GM12878 (cell line): ENCODE measurements at regions not wholly inside any gene's neighbourhood (a gene's known extent, or its start where the extent isn't known, plus 50 kb on each side); places are given as distances from the start of the nearest gene placed in this dataset.
A peak's percentile ranks its signal among the peaks of the same experiment; 100 is the strongest.
"Not testable (repeated sequence)": the region's sequence is repeated elsewhere in the genome, so short reads cannot be mapped to it uniquely, and the experiment has no call there.

Experiments
- ATAC-seq: fragments of 200-7000 bp; cut with Tn5 transposase; 3 replicates; pipeline ENCODE4 v1.9.1; 2020; ENCODE audit warnings: mild to moderate bottlenecking, moderate library complexity
- BruUV-seq: library from RNA; stranded (reverse); fragments of 400-500 nt; replicated peaks from 2 replicates; lab custom pipeline; 2021; lab: Mats Ljungman, UMichigan
- CTCF ChIA-PET: fragments of 300-600 bp; sonication (Branson Sonifier 250); formaldehyde crosslinking; extraction: SDS; loops from one replicate; lab custom pipeline; 2021; ENCODE audit warnings: inconsistent platforms; lab: Yijun Ruan, JAX
- POLR2A ChIA-PET: fragments of 350-600 bp; formaldehyde crosslinking; extraction: SDS; loops from one replicate; lab custom pipeline; 2021; ENCODE audit warnings: inconsistent platforms; lab: Charles Lee
- RAD21 ChIA-PET: fragments of 300-600 bp; sonication (Branson Sonifier 250); formaldehyde crosslinking; loops from one replicate; lab custom pipeline; 2023; ENCODE audit warnings: antibody characterized with exemption; ENCODE audit not compliant: unreplicated experiment; lab: Charles Lee
- SMC1A ChIA-PET: fragments of 300-600 bp; sonication (Branson Sonifier 250); formaldehyde crosslinking; loops from one replicate; lab custom pipeline; 2023; ENCODE audit not compliant: unreplicated experiment, uncharacterized antibody; lab: Charles Lee
- DNase-seq: peaks from one replicate; pipeline ENCODE4 v3.0.0-alpha.2; 2011; ENCODE audit warnings: low read depth, low spot score
- FAIRE-seq: peaks from 3 replicates; lab custom pipeline; 2011; peaks lifted over from hg19 to GRCh38; lab: Jason Lieb, UNC
- H2AFZ ChIP-seq: 2 replicates; pipeline ENCODE4 v1.6.0; 2011; ENCODE audit warnings: low read depth, low read length, control low read depth; ENCODE audit not compliant: control insufficient read depth
- H3K27ac ChIP-seq: 2 replicates; pipeline ENCODE4 v1.5.1; 2011; ENCODE audit warnings: control low read depth; ENCODE audit not compliant: control insufficient read depth, insufficient read depth
- H3K27me3 ChIP-seq, 2 experiments: replicated peaks in 1 of 2; 2 replicates each; pipeline versions ENCODE4 v1.6.0 to v1.6.1; 2011; ENCODE audit warnings: low read length in 1 of 2; ENCODE audit not compliant: control insufficient read depth in 2 of 2, insufficient read depth in 2 of 2
- H3K36me3 ChIP-seq, 2 experiments: 2 replicates each; pipeline ENCODE4 v1.5.1; 2011; ENCODE audit warnings: low read length in 1 of 2; ENCODE audit not compliant: control insufficient read depth in 2 of 2, insufficient read depth in 2 of 2
- H3K4me1 ChIP-seq: 2 replicates; pipeline ENCODE4 v1.6.1; 2011; ENCODE audit warnings: mild to moderate bottlenecking, low read length, moderate library complexity, mixed read lengths; ENCODE audit not compliant: control insufficient read depth, insufficient read depth
- H3K4me2 ChIP-seq: 2 replicates; pipeline ENCODE4 v1.6.0; 2011; ENCODE audit warnings: control low read depth; ENCODE audit not compliant: control insufficient read depth, insufficient read depth
- H3K4me3 ChIP-seq: fragments of 200-600 bp; sonication (generic); 2 replicates; pipeline ENCODE4 v1.5.1; 2016
- H3K79me2 ChIP-seq: 2 replicates; pipeline ENCODE4 v1.6.0; 2011; ENCODE audit warnings: low read length; ENCODE audit not compliant: control insufficient read depth, insufficient read depth
- H3K9ac ChIP-seq: 2 replicates; pipeline ENCODE4 v1.8.0; 2011; ENCODE audit warnings: low read length, control low read depth, mixed read lengths; ENCODE audit not compliant: control insufficient read depth, insufficient read depth
- H3K9me3 ChIP-seq: replicated peaks from 3 replicates; pipeline ENCODE4 v1.5.1; 2011; ENCODE audit warnings: mild to moderate bottlenecking, low read length; ENCODE audit not compliant: control insufficient read depth, insufficient read depth
- H4K20me1 ChIP-seq: 2 replicates; pipeline ENCODE4 v1.6.0; 2011; ENCODE audit not compliant: control insufficient read depth, insufficient read depth
- WGBS: methylation state at CpG from one replicate; pipeline ENCODE4 v1.1.6; 2016; ENCODE audit warnings: low lambda C conversion rate; ENCODE audit not compliant: insufficient replicate concordance, insufficient coverage; ENCODE audit errors: missing lambda C conversion rate; 5-methylcytosine and 5-hydroxymethylcytosine counted together
- in situ Hi-C: fragments of 300-500 bp; cut with MboI; formaldehyde crosslinking; loops from 9 replicates; pipeline ENCODE4 v1.14.3; 2018; ENCODE audit warnings: mixed read lengths
- intact Hi-C: fragments of 100-400 bp; cut with micrococcal nuclease; formaldehyde crosslinking; loops from one replicate; pipeline ENCODE4 v1.14.2; 2022; ENCODE audit not compliant: unreplicated experiment

DNA sequence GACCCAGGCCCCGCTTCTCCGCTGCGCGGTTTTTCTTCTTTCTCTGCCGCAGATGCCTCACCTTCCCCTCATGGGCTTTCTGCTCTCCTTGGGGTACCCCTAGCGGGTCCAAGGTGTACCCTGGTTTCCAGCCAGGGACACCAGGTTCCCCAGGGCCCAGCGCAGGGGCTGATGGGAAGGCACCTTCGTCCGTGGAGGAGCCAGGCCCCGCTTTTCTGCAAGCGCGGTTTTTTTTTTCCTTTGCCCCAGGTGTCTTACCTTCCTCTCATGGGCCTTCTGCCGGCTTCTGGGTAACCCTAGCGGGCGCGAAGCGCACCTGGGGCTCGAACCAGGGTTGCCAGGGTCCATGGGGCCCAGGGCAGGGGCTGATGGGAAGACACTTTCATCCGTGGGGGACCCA is 165.9 kb upstream of the ZNG1F start:
- DNase-seq, SMC1A ChIA-PET, H3K4me1 ChIP-seq, FAIRE-seq, H4K20me1 ChIP-seq, POLR2A ChIA-PET, in situ Hi-C loops, H3K36me3 ChIP-seq, intact Hi-C loops, RAD21 ChIA-PET, H3K9me3 ChIP-seq, ATAC-seq, CTCF ChIA-PET, H3K79me2 ChIP-seq, BruUV-seq, H3K27me3 ChIP-seq: not testable (repeated sequence)
- 0 out of 2 replicates have a peak overlapping the region, but pooled peaks have one; percentile 17 for H3K4me2 ChIP-seq
- H2AFZ ChIP-seq = peak overlapping the region; percentile 67
- peak overlapping the region; percentile 31; the same call in 1 of the 2 replicates for H3K4me3 ChIP-seq
- H3K27ac ChIP-seq = peak overlapping the region; percentile 55
- peak overlapping the region; percentile 39; the same call in 1 of the 2 replicates for H3K9ac ChIP-seq
- WGBS = 58% methylated on average over 12 of the region's 19 CpGs

- Histone ChIP-seq H3K27ac (peak overlapping the region; percentile 55), H3K4me2 (peak overlapping the region; percentile 60; the same call in 1 of the 2 replicates), H3K9ac (peak overlapping the region; percentile 60; the same call in 1 of the 2 replicates), H3K4me3 (peak overlapping the region; percentile 67; the same call in 1 of the 2 replicates), H2AFZ (peak overlapping the region; percentile 69)
- H3K9me3 ChIP-seq, H3K27me3 ChIP-seq, H3K36me3 ChIP-seq, SMC1A ChIA-PET, BruUV-seq, FAIRE-seq, H4K20me1 ChIP-seq, intact Hi-C loops, RAD21 ChIA-PET, in situ Hi-C loops, POLR2A ChIA-PET, H3K4me1 ChIP-seq, DNase-seq, H3K79me2 ChIP-seq, CTCF ChIA-PET: not testable (repeated sequence)
- peak; percentile 50 for ATAC-seq
- WGBS = 49% methylated on average over 26 of the region's 47 CpGs
Observed at GRCh38 chr9:41354060-41354934, 165.2 kb upstream of the ZNG1F start.

DNA sequence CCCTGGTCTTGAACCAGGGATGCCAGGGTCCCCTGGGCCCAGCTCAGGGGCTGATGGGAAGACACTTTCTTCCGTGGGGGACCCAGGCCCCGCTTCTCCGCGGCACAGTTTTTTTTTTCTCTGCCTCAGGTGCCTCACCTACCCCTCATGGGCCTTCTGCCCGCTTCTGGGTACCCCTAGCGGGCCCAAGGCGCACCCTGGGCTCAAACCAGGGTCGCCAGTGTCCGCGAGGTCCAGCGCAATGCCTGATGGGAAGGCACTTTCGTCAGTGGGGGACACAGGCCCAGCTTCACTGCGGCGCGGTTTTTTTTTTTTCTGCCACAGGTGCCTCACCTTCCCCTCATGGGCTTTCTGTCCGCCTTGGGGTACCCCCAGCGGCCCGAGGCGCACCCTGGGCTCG is 163.9 kb upstream of the ZNG1F start:
- 88% methylated on average over 16 of the region's 20 CpGs for WGBS
- DNase-seq, H3K79me2 ChIP-seq, H3K27me3 ChIP-seq, H3K9me3 ChIP-seq, H3K36me3 ChIP-seq, CTCF ChIA-PET, FAIRE-seq, H3K4me1 ChIP-seq, RAD21 ChIA-PET, H4K20me1 ChIP-seq, BruUV-seq, H2AFZ ChIP-seq, POLR2A ChIA-PET, ATAC-seq, H3K27ac ChIP-seq, H3K9ac ChIP-seq, SMC1A ChIA-PET, H3K4me2 ChIP-seq, H3K4me3 ChIP-seq, intact Hi-C loops, in situ Hi-C loops: not testable (repeated sequence)

GRCh38 chr9:41352390-41352789 is 163.3 kb upstream of the ZNG1F start:
- H3K27ac ChIP-seq, H3K4me1 ChIP-seq, H3K4me3 ChIP-seq, intact Hi-C loops, FAIRE-seq, BruUV-seq, H3K4me2 ChIP-seq, ATAC-seq, H4K20me1 ChIP-seq, H2AFZ ChIP-seq, CTCF ChIA-PET, DNase-seq, RAD21 ChIA-PET, in situ Hi-C loops, H3K79me2 ChIP-seq, H3K9ac ChIP-seq, SMC1A ChIA-PET, H3K36me3 ChIP-seq, POLR2A ChIA-PET, H3K9me3 ChIP-seq, H3K27me3 ChIP-seq: not testable (repeated sequence)
- 80% methylated on average over 16 of the region's 20 CpGs for WGBS
